Gastroesophageal sphincter (tissue), 3 donors: ENCODE measurements at regions not wholly inside any gene's neighbourhood (a gene's known extent, or its start where the extent isn't known, plus 50 kb on each side); places are given as distances from the start of the nearest gene placed in this dataset.

Source experiments
- POLR2A ChIP-seq, 2 donors: fragments of 450-650 bp; IDR thresholded peaks; one replicate each; pipeline ENCODE4 v1.6.1; 2017; ENCODE audit warnings: antibody characterized with exemption in 2 of 2, mild to moderate bottlenecking in 2 of 2, moderate library complexity in 1 of 2
- TF ChIP-seq, protein P1 (sequence below), 4 experiments: fragments of 200-600 bp in 2 of 4; fragments of 450-650 bp in 2 of 4; sonication (generic) in 1 of 4; IDR thresholded peaks; one replicate each; pipeline ENCODE4 v1.5.1; 2017 to 2019; ENCODE audit warnings: antibody characterized with exemption in 4 of 4, mild to moderate bottlenecking in 2 of 4, moderate library complexity in 2 of 4

DNA sequence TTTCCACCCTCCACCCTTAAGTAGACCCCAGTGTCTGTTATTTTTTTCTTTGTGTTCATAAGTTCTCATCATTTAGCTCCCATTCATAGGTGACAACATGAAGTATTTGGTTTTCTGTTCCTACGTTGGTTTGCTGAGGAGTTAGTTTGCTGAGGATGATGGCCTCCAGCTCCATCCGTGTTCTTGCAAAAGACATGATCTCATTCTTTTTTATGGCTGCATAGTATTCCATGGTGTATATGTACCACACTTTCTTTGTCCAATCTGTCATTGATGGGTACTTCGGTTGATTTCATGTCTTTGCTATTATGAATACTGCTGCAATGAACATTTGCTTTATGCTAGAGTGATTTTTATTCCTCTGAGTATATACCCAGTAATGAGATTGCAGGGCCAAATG is 301.2 kb downstream of the ADGRG6 start:
- TF ChIP-seq, protein P1, sequence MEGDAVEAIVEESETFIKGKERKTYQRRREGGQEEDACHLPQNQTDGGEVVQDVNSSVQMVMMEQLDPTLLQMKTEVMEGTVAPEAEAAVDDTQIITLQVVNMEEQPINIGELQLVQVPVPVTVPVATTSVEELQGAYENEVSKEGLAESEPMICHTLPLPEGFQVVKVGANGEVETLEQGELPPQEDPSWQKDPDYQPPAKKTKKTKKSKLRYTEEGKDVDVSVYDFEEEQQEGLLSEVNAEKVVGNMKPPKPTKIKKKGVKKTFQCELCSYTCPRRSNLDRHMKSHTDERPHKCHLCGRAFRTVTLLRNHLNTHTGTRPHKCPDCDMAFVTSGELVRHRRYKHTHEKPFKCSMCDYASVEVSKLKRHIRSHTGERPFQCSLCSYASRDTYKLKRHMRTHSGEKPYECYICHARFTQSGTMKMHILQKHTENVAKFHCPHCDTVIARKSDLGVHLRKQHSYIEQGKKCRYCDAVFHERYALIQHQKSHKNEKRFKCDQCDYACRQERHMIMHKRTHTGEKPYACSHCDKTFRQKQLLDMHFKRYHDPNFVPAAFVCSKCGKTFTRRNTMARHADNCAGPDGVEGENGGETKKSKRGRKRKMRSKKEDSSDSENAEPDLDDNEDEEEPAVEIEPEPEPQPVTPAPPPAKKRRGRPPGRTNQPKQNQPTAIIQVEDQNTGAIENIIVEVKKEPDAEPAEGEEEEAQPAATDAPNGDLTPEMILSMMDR (IDR thresholded peaks at IDR 0.05): no peak
- TF ChIP-seq POLR2A (IDR thresholded peaks at IDR 0.05): no peak
